ENCODE measurements at regions not wholly inside any gene's neighbourhood (a gene's known extent, or its start where the extent isn't known, plus 50 kb on each side); places are given as distances from the start of the nearest gene placed in this dataset.

GRCh38 chr15:97071668-97072067, 741.2 kb downstream of the NR2F2 start:
- Histone ChIP-seq H2AFZ (ENCODE audit: low read depth, low read length) (no peak overlapping the region), H3K4me3 (replicated peaks in 1 of 3; ENCODE audit: insufficient read depth in 1 of 3, low read depth in 1 of 3, low read length in 3 of 3) (no peak overlapping the region), H3K9me3 (replicated peaks; ENCODE audit: control insufficient read depth, insufficient read depth, low read length) (no peaks in the 10 kb centered on the region), H3K79me2 (ENCODE audit: control insufficient read depth, insufficient read depth, low read length) (no peaks in the 10 kb centered on the region), H4K20me1 (replicated peaks; ENCODE audit: control insufficient read depth, extremely low read depth, insufficient read depth, low read length) (no peaks in the 10 kb centered on the region), H3K36me3 (ENCODE audit: control insufficient read depth in 2 of 2, extremely low read depth in 1 of 2, insufficient read depth in 2 of 2, low read length in 2 of 2) (no peaks in the 10 kb centered on the region), H3K27me3 (ENCODE audit: control insufficient read depth in 2 of 2, insufficient read depth in 2 of 2, low read length in 2 of 2) (no peaks in the 10 kb centered on the region), H3K27ac (ENCODE audit: insufficient read depth, low read depth, low read length) (no peak overlapping the region), H3K4me2 (ENCODE audit: insufficient read depth, low read length) (no peak overlapping the region), H3K9me1 (replicated peaks; ENCODE audit: control insufficient read depth, extremely low read depth, insufficient read depth, low read length) (no peaks in the 10 kb centered on the region), H3K9ac (replicated peaks; ENCODE audit: extremely low read depth, insufficient read depth, low read length) (no peak overlapping the region), H3K4me1 (ENCODE audit: control insufficient read depth, extremely low read depth, insufficient read depth, low read length) (no peaks in the 10 kb centered on the region)
- CTCF ChIA-PET, result no interaction called here
- no peak for TF ChIP-seq GATA2 (IDR thresholded peaks at IDR 0.05; ENCODE audit: insufficient read depth, insufficient read length, low read depth, low read length)
- TF ChIP-seq MAX (IDR thresholded peaks at IDR 0.05; ENCODE audit: insufficient read depth, insufficient read length), result no peak
- no peak for TF ChIP-seq POLR2AphosphoS5 (IDR thresholded peaks at IDR 0.05; ENCODE audit: insufficient read depth, low read depth, low read length)
- no peak for TF ChIP-seq MYC (IDR thresholded peaks at IDR 0.05; ENCODE audit: low read depth, low read length)
- no peak for TF ChIP-seq EZH2 (IDR thresholded peaks at IDR 0.05; ENCODE audit: borderline replicate concordance, low read depth, low read length, severe bottlenecking)
- TF ChIP-seq POLR2A (IDR thresholded peaks at IDR 0.05; ENCODE audit: low read depth, low read length), result no peak
- no peak for TF ChIP-seq FOS (IDR thresholded peaks at IDR 0.05; ENCODE audit: borderline replicate concordance, insufficient read depth, low read length)
- no peak for TF ChIP-seq JUN (IDR thresholded peaks at IDR 0.05; ENCODE audit: borderline replicate concordance, insufficient read depth, insufficient read length, low read depth)
- TF ChIP-seq CTCF (IDR thresholded peaks at IDR 0.05; ENCODE audit: extremely low read depth in 1 of 2, insufficient read depth in 1 of 2, low read depth in 1 of 2, low read length in 2 of 2), result no peak
- intact Hi-C loops (cut with micrococcal nuclease) (no loop called here), dilution Hi-C loops (cut with MboI; ENCODE audit: extremely low pct_ligation_motif_present, low sequenced_read_pairs) (no loop called here)
- FAIRE-seq, result no peak
- POLR2A ChIA-PET, result no interaction called here
- no TSS peak for BruUV-seq (replicated peaks)
- no peak for DNase-seq (ENCODE audit: low read depth, low spot score)

Data from endothelial cell of umbilical vein (primary cell).